ENCODE measurements at regions not wholly inside any gene's neighbourhood (a gene's known extent, or its start where the extent isn't known, plus 50 kb on each side); places are given as distances from the start of the nearest gene placed in this dataset.

DNA sequence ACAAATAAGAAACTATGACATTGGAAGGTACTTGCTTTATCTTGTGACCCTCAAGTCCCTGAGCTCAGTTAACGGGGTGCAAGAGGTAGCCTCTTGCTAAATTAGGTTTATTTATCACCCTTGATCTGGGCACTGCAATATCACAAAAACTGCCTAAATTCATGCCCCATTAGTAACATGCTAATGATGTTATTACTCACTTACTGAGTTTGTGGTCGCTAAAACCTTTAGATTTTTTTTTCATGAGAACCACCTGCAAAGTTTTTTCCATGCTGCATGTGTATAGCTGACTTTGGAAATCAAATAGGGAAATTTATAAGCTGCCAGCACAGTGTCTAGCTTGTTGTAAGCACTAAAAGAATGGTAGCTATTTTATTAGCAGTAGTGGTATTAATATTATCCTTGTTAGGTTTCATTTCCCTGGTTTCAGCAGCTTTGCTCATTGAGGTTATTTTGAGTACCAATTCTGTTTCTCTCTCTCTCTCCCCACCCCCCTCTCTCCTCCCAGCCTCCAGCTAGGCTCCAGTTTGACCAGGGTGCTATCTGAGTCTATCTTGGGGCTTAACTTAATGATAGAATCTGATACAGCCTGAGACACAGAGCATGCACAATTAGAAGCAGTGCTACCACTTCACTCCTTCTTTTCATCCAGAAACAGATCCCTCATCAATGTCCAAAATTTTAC, 88.7 kb upstream of the ATP8B1 start:
- H2BK120ac ChIP-seq (replicated peaks; ENCODE audit: low read depth, low read length): no peak overlapping the region
- CTCF ChIA-PET (ENCODE audit: partially characterized antibody): interaction anchor here (0.8 to 2.6 kb wide), 9 partner anchors 8 to 290 kb away, joined by 3 to 18 read pairs (median 4); no protein-coding TSS in a partner anchor
- H3K27me3 ChIP-seq (replicated peaks in 1 of 4; ENCODE audit: control insufficient read depth in 3 of 4, extremely low read depth in 1 of 4, insufficient read depth in 3 of 4, low read length in 3 of 4): no peaks in the 10 kb centered on the region
- no peaks in the 10 kb centered on the region for H3K79me1 ChIP-seq (ENCODE audit: low read depth, low read length)
- no peak overlapping the region for H4K8ac ChIP-seq (ENCODE audit: extremely low read depth, insufficient read depth, low read length)
- H3K9me3 ChIP-seq (ENCODE audit: insufficient read depth in 2 of 2, low read depth in 1 of 2, low read length in 1 of 2): no peaks in the 10 kb centered on the region
- H2AFZ ChIP-seq (ENCODE audit: low read length): no peak overlapping the region
- H3K27ac ChIP-seq (ENCODE audit: low read depth, low read length): no peak overlapping the region
- H4K91ac ChIP-seq (replicated peaks; ENCODE audit: insufficient read length, low read length): no peak overlapping the region
- H2BK12ac ChIP-seq (ENCODE audit: low read depth, low read length): no peak overlapping the region
- DNase-seq (ENCODE audit: low read depth in 1 of 2, low spot score in 2 of 2) (no peak), FAIRE-seq (no peak)
- no peak overlapping the region for H3K23ac ChIP-seq (ENCODE audit: insufficient read length)
- no peak overlapping the region for H3K14ac ChIP-seq (ENCODE audit: insufficient read length)
- H3K4me1 ChIP-seq (replicated peaks in 1 of 4; ENCODE audit: control insufficient read depth in 3 of 4, insufficient read depth in 4 of 4, low read length in 3 of 4): no peaks in the 10 kb centered on the region
- no peak overlapping the region for H4K5ac ChIP-seq (ENCODE audit: insufficient read length, low read depth, low read length)
- H3K23me2 ChIP-seq (ENCODE audit: low read depth, low read length): no peaks in the 10 kb centered on the region
- H3K18ac ChIP-seq (ENCODE audit: extremely low read depth, low read length): no peak overlapping the region
- no peak overlapping the region for H3K4me2 ChIP-seq (ENCODE audit: insufficient read depth in 1 of 2, low read depth in 2 of 2, low read length in 2 of 2)
- no peak overlapping the region for H2BK5ac ChIP-seq (ENCODE audit: low read depth, low read length)
- no peaks in the 10 kb centered on the region for H4K20me1 ChIP-seq (replicated peaks in 1 of 2; ENCODE audit: control insufficient read depth in 1 of 2, insufficient read depth in 2 of 2, low read length in 2 of 2)
- no peak overlapping the region for H3K4ac ChIP-seq (replicated peaks; ENCODE audit: insufficient read length, low read depth, low read length)
- no peak overlapping the region for H2AK5ac ChIP-seq (ENCODE audit: low read depth, low read length)
- POLR2A ChIA-PET (ENCODE audit: partially characterized antibody): no interaction called here
- no peak overlapping the region for H2BK20ac ChIP-seq (ENCODE audit: low read length)
- H3K9ac ChIP-seq (replicated peaks in 1 of 4; ENCODE audit: extremely low read depth in 1 of 4, low read depth in 3 of 4, low read length in 3 of 4): no peak overlapping the region
- H3K4me3 ChIP-seq (ENCODE audit: extremely low read depth in 1 of 4, insufficient read depth in 2 of 4, low read depth in 3 of 4, low read length in 4 of 4): no peak overlapping the region
- H3K56ac ChIP-seq (replicated peaks; ENCODE audit: insufficient read length, low read depth, low read length): no peak overlapping the region
- 91% methylated on average over 2 of the region's 2 CpGs; no CpG with 5 or more reads in 1 of the 2 experiments for whole genome bisulfite sequencing, 2 experiments (ENCODE audit: extremely low coverage in 1 of 2, insufficient coverage in 1 of 2, insufficient read length in 1 of 2, insufficient replicate concordance in 2 of 2, low coverage in 1 of 2, low lambda C conversion rate in 2 of 2, missing lambda C conversion rate in 1 of 2)
- H2BK15ac ChIP-seq (ENCODE audit: low read length): no peak overlapping the region
- no peaks in the 10 kb centered on the region for H3K79me2 ChIP-seq (ENCODE audit: control insufficient read depth in 1 of 2, insufficient read depth in 2 of 2, low read length in 2 of 2)
- H3K36me3 ChIP-seq (ENCODE audit: control insufficient read depth in 2 of 4, insufficient read depth in 4 of 4, low read length in 3 of 4): no peaks in the 10 kb centered on the region
- TF ChIP-seq RNF2 (IDR thresholded peaks at IDR 0.05; ENCODE audit: borderline replicate concordance, low read depth, low read length, missing control alignments, poor library complexity, severe bottlenecking): no peak
- TF ChIP-seq YY1 (IDR thresholded peaks at IDR 0.05; ENCODE audit: low read depth, low read length): no peak
- TF ChIP-seq RAD21 (IDR thresholded peaks at IDR 0.05 in 1 of 2, conservative IDR thresholded peaks at IDR 0.05 in 1 of 2; ENCODE audit: low read depth in 2 of 2, low read length in 2 of 2): no peak
- no peak for TF ChIP-seq HDAC6 (IDR thresholded peaks at IDR 0.05; ENCODE audit: low read depth, low read length)
- no peak for TF ChIP-seq CHD2 (IDR thresholded peaks at IDR 0.05; ENCODE audit: low read length)
- TF ChIP-seq BCL11A (IDR thresholded peaks at IDR 0.05; ENCODE audit: low read depth in 2 of 2, low read length in 2 of 2): no peak
- no peak for TF ChIP-seq BACH1 (IDR thresholded peaks at IDR 0.05; ENCODE audit: low read length)
- no peak for TF ChIP-seq TCF12 (IDR thresholded peaks at IDR 0.05; ENCODE audit: low read depth, low read length)
- TF ChIP-seq, protein P1, sequence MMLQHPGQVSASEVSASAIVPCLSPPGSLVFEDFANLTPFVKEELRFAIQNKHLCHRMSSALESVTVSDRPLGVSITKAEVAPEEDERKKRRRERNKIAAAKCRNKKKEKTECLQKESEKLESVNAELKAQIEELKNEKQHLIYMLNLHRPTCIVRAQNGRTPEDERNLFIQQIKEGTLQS (IDR thresholded peaks at IDR 0.05; ENCODE audit: insufficient read depth, low read depth, low read length): no peak
- TF ChIP-seq SIX5 (IDR thresholded peaks at IDR 0.05; ENCODE audit: low read depth, low read length): no peak
- TF ChIP-seq RXRA (IDR thresholded peaks at IDR 0.05; ENCODE audit: insufficient read depth, low read depth, low read length): no peak
- no peak for TF ChIP-seq ASH2L (IDR thresholded peaks at IDR 0.05; ENCODE audit: low read length)
